ENCODE measurements at regions not wholly inside any gene's neighbourhood (a gene's known extent, or its start where the extent isn't known, plus 50 kb on each side); places are given as distances from the start of the nearest gene placed in this dataset.

DNA sequence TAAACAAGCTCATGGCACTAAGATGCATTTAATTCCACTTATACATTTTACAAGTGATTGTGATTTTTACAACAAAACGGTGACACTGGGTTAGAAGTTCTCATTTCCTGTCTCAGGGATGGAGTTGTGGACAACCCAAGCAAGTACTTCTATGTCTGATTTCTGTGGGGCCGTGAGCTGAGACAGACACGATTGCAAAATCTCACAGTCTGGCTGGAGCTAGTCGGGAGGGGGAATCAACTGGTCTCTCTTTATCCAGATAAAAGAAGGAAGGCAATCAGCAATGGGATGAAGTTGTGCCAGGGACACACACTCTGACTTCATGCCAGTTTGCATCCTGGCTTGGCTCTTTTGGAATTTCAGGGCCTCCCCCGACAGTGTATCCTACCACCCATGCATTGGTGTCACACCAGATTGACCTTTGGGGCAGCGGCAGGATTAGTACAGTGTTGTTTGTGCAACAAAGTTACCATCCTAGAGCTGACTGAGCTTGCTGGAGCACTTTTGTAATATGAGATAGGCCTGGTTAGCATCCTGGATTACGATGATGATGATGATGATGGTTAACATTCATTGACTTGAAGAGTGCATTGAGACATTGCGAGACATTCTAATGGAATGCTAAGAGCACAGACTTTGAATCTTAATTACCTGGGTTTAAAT lies 98.8 kb downstream of the CTAGE1 start:
- BruUV-seq (replicated peaks): no TSS peak
- CTCF ChIA-PET: interaction anchor here (0.9 to 1.3 kb wide), 2 partner anchors 24 to 210 kb away, joined by 3 read pairs; no protein-coding TSS in a partner anchor
- Mint-ChIP-seq H3K9me3 (ENCODE audit: low read depth, unreplicated experiment) (no peaks in the 10 kb centered on the region), H3K4me3 (ENCODE audit: low read depth, unreplicated experiment) (no peak overlapping the region), H3K4me1 (ENCODE audit: low read depth, unreplicated experiment) (peaks cover 9% of the 10 kb centered on the region), H3K27ac (ENCODE audit: unreplicated experiment) (no peak overlapping the region), H3K27me3 (ENCODE audit: unreplicated experiment) (no peaks in the 10 kb centered on the region), H3K36me3 (ENCODE audit: insufficient read depth, unreplicated experiment) (no peaks in the 10 kb centered on the region)
- TF ChIP-seq, protein P1, sequence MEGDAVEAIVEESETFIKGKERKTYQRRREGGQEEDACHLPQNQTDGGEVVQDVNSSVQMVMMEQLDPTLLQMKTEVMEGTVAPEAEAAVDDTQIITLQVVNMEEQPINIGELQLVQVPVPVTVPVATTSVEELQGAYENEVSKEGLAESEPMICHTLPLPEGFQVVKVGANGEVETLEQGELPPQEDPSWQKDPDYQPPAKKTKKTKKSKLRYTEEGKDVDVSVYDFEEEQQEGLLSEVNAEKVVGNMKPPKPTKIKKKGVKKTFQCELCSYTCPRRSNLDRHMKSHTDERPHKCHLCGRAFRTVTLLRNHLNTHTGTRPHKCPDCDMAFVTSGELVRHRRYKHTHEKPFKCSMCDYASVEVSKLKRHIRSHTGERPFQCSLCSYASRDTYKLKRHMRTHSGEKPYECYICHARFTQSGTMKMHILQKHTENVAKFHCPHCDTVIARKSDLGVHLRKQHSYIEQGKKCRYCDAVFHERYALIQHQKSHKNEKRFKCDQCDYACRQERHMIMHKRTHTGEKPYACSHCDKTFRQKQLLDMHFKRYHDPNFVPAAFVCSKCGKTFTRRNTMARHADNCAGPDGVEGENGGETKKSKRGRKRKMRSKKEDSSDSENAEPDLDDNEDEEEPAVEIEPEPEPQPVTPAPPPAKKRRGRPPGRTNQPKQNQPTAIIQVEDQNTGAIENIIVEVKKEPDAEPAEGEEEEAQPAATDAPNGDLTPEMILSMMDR (IDR thresholded peaks at IDR 0.05; ENCODE audit: unreplicated experiment): no peak
- intact Hi-C loops (cut with micrococcal nuclease; ENCODE audit: unreplicated experiment): no loop called here
- DNase-seq: no peak

DNA sequence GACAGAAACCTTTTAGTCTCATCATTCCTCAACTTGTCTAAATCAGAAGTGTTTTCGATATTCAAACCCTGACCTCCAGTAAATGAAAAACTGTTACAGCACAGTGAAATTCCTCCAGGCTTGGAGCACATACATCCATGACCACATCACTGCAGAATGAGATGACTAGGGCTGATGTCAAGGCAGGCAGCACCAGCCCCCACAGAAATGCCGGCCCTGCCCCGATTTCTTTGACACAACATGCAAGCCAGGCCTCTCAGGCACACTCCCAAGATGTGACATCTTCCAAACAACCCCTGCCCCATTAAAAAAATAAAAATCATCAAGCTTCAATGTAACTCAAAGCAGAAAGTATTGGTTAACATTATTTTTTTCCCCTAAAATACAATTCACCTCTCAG lies 103.3 kb downstream of the CTAGE1 start:
- no peak overlapping the region for H3K4me3 Mint-ChIP-seq (ENCODE audit: low read depth, unreplicated experiment)
- H3K27ac Mint-ChIP-seq (ENCODE audit: unreplicated experiment): no peak overlapping the region
- no peaks in the 10 kb centered on the region for H3K36me3 Mint-ChIP-seq (ENCODE audit: insufficient read depth, unreplicated experiment)
- no TSS peak for BruUV-seq (replicated peaks)
- peaks cover 16% of the 10 kb centered on the region for H3K4me1 Mint-ChIP-seq (ENCODE audit: low read depth, unreplicated experiment)
- CTCF ChIA-PET: no interaction called here
- no peaks in the 10 kb centered on the region for H3K27me3 Mint-ChIP-seq (ENCODE audit: unreplicated experiment)
- H3K9me3 Mint-ChIP-seq (ENCODE audit: low read depth, unreplicated experiment): no peaks in the 10 kb centered on the region
- intact Hi-C loops (cut with micrococcal nuclease; ENCODE audit: unreplicated experiment): no loop called here
- no peak for DNase-seq
- TF ChIP-seq, protein P1 (IDR thresholded peaks at IDR 0.05; ENCODE audit: unreplicated experiment): no peak

DNA sequence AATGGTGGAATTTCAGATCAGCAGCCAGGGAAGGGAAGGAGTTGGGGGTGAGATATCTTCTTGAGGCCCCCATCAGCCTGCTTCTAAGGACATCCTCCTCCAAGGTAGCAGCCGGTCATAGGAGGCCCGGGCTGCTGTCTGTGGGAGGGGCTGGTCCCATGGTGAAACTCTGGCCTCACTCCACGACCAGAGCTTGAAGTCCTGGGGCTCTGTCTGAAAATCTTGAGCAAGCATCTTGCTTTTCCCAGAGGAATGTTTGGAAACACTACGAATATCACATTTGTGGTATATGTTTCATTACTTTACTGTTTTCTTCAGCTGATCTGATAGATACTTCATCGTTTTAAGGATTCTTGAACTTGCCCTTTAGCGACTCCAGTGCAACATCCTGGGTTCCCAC lies 103.7 kb downstream of the CTAGE1 start:
- no peak overlapping the region for H3K4me3 Mint-ChIP-seq (ENCODE audit: low read depth, unreplicated experiment)
- CTCF ChIA-PET: no interaction called here
- BruUV-seq (replicated peaks): no TSS peak
- TF ChIP-seq, protein P1 (IDR thresholded peaks at IDR 0.05; ENCODE audit: unreplicated experiment): no peak
- no peaks in the 10 kb centered on the region for H3K36me3 Mint-ChIP-seq (ENCODE audit: insufficient read depth, unreplicated experiment)
- DNase-seq: no peak
- no peaks in the 10 kb centered on the region for H3K27me3 Mint-ChIP-seq (ENCODE audit: unreplicated experiment)
- no peak overlapping the region for H3K27ac Mint-ChIP-seq (ENCODE audit: unreplicated experiment)
- no peaks in the 10 kb centered on the region for H3K9me3 Mint-ChIP-seq (ENCODE audit: low read depth, unreplicated experiment)
- H3K4me1 Mint-ChIP-seq (ENCODE audit: low read depth, unreplicated experiment): peaks cover 16% of the 10 kb centered on the region
- intact Hi-C loops (cut with micrococcal nuclease; ENCODE audit: unreplicated experiment): no loop called here

DNA sequence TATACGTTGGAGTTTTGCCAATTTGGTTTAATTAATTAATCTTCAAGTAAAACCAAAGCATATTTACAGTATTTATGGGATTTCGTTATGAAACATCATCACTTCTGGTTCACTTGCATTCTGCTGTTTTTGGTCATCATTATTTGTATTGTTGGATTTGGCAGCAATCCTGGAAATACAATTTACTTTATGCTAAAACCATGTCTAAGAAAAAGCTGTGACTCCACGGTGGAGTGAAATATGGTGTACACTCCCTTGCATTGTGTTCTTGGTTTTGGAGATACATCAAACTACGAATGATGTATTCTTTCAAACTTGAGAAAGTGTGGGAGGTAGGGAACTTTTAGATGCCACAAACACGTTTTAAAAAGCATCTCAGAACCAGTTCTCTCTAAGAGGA lies 106.4 kb downstream of the CTAGE1 start:
- H3K4me1 Mint-ChIP-seq (ENCODE audit: low read depth, unreplicated experiment): peaks cover 9% of the 10 kb centered on the region
- no peaks in the 10 kb centered on the region for H3K27me3 Mint-ChIP-seq (ENCODE audit: unreplicated experiment)
- TF ChIP-seq, protein P1 (IDR thresholded peaks at IDR 0.05; ENCODE audit: unreplicated experiment): no peak
- no peak for DNase-seq
- no peaks in the 10 kb centered on the region for H3K9me3 Mint-ChIP-seq (ENCODE audit: low read depth, unreplicated experiment)
- no peaks in the 10 kb centered on the region for H3K36me3 Mint-ChIP-seq (ENCODE audit: insufficient read depth, unreplicated experiment)
- BruUV-seq (replicated peaks): no TSS peak
- H3K4me3 Mint-ChIP-seq (ENCODE audit: low read depth, unreplicated experiment): no peak overlapping the region
- H3K27ac Mint-ChIP-seq (ENCODE audit: unreplicated experiment): no peak overlapping the region
- CTCF ChIA-PET: no interaction called here
- intact Hi-C loops (cut with micrococcal nuclease; ENCODE audit: unreplicated experiment): no loop called here

Data from Calu3 (cell line).